Retinal pigment epithelial cell (primary cell): ENCODE measurements at regions not wholly inside any gene's neighbourhood (a gene's known extent, or its start where the extent isn't known, plus 50 kb on each side); places are given as distances from the start of the nearest gene placed in this dataset.

Experiments
- DNase-seq: peaks from one replicate; pipeline ENCODE4 v3.0.0-alpha.2; 2010; ENCODE audit warnings: low read depth
- H3K4me3 ChIP-seq: 2 replicates; pipeline ENCODE4 v1.5.1; 2011; ENCODE audit warnings: mild to moderate bottlenecking, low read length, control low read depth, moderate library complexity
- CTCF ChIP-seq: conservative IDR thresholded peaks from 2 replicates; pipeline ENCODE4 v1.5.1; 2011; ENCODE audit warnings: low read depth, low read length, control low read depth, inconsistent platforms

- no peak overlapping the region for H3K4me3 ChIP-seq
- no peak for TF ChIP-seq CTCF
- DNase-seq: no peak
Measured at GRCh38 chr2:43044093-43044681, 182.2 kb downstream of the ZFP36L2 start.

DNA sequence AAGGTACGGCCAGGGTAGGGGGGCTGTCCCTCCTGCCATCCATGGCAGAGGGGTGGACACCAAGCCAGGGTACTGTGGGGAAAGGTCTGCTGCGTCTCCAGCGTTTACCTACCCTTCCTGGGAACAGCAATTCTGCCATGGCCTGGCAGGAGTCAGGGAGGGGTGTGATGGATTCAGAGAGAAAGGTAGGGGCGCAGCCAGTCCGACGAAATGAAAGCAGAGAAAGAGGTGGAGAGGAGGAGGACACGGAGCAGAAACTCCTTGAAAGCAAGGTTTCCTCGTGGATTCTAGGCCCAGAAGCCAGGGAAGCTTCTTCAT lies 182.9 kb downstream of the ZFP36L2 start:
- TF ChIP-seq CTCF: no peak
- H3K4me3 ChIP-seq: no peak overlapping the region
- DNase-seq: no peak

DNA sequence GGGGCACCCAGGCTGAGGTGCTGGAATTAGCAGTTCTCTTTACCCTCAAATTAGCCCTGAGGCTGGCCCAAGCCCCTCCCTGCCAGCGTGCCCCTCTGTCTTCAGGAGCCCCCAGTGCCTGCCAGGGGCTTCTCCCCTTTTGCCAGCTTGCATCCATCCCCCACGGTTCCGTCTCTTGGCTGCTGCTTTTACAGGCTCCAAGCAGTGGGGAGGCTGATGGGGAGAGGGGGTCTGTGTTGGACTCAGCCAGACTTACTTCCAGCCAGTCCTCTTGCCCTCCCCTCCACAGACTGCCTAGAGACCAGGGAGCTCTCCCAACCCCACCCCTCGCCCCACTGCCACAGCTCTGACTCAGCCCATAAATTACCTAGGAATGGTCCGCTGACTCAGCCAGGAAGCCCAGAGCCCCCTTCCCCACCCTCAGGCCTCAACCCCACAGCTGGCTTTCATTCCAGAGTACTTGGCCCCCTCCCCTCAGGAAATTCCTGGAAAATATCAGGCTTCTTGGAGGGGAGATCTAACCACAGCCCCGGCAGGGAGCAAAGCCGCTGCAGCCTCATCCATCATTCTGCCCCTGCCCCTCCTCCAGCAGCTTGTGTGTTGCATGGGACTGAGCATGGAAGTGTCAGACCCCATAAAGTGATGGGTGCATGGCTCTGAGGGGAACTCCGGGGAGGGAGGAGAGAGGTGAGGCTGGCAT lies 184.6 kb downstream of the ZFP36L2 start:
- DNase-seq: peak; percentile 77
- TF ChIP-seq CTCF: no peak
- H3K4me3 ChIP-seq: no peak overlapping the region

DNA sequence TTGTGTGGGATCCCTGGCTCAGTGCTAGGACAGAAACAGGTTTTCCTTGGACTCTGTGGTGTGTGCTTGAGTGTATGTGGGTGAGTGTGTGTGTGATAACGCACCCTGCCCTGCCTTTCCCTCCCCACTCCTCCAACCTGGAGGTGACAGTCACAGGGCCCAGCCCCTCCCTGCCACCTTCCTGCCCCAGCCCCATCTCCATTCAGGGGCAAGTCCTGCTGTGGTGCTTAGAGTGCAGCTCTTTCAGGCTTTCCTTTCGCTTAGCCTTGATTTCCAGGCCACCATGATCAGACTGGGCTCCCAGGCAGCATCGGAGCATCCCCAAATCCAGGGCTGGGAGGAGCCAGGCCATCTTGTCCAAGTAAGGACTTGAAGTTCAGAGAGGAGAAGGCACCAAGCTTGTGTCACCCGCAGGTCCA lies 185.2 kb downstream of the ZFP36L2 start:
- no peak overlapping the region for H3K4me3 ChIP-seq
- DNase-seq: no peak
- TF ChIP-seq CTCF: no peak

GRCh38 chr2:43040084-43040854 lies 186.1 kb downstream of the ZFP36L2 start:
- no peak for TF ChIP-seq CTCF
- H3K4me3 ChIP-seq: no peak overlapping the region
- DNase-seq: no peak

DNA sequence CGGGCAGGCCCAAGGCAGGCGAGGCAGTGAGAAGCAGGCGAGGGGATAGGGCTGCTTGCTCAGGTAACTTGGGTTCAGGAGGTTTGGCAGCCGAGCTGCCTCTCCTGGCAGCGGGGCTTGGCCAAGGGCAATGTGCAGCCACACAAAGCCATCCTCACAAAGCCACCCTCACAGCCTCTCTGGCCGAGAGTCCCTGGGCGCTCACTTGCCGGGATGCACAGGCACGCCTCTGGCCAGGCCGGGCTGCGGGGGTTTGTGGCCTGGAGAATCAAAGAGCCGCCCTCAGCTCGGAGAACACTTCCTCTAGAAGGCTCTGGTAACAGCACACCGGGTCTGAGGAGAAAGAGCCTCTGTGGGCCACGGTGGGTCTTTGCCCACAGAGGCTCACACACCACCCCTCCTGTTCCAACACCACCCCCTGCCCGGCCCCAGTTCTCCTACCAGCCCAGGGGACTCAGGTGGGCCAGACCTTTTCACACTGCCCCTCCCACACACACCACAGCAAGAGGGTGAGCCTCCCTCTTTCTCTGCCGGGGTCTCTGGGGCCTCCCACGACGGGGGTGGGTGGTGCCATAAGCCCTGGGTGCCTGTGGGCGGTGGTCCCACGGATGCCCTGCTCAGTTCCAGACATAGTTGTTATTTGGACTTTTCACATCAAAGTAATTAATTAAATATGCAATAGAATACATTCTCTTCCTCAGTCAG lies 186.9 kb downstream of the ZFP36L2 start:
- H3K4me3 ChIP-seq: no peak overlapping the region
- DNase-seq: no peak
- TF ChIP-seq CTCF: no peak
